H1 (cell line): ENCODE measurements at regions not wholly inside any gene's neighbourhood (a gene's known extent, or its start where the extent isn't known, plus 50 kb on each side); places are given as distances from the start of the nearest gene placed in this dataset.

Source experiments
- CTCF ChIA-PET: fragments of 300-600 bp; sonication (Branson Sonifier 250); formaldehyde crosslinking; loops from one replicate; lab custom pipeline; 2021; ENCODE audit not compliant: partially characterized antibody; lab: Charles Lee
- POLR2A ChIA-PET: fragments of 300-600 bp; sonication (Branson Sonifier 250); formaldehyde crosslinking; loops from one replicate; lab custom pipeline; 2021; ENCODE audit warnings: inconsistent platforms; ENCODE audit not compliant: partially characterized antibody; lab: Charles Lee
- DNase-seq, 2 experiments: peaks; one replicate each; pipeline versions ENCODE4 v3.0.0 to v3.0.0-alpha.2; 2010 to 2022; ENCODE audit warnings: low spot score in 2 of 2, low read depth in 1 of 2, mixed read lengths in 1 of 2
- FAIRE-seq: peaks from 2 replicates; lab custom pipeline; 2011; peaks lifted over from hg19 to GRCh38; lab: Jason Lieb, UNC
- H2AFZ ChIP-seq: 2 replicates; pipeline ENCODE4 v1.8.1; 2012; ENCODE audit warnings: low read length, inconsistent platforms
- H2AK5ac ChIP-seq: 2 replicates; pipeline ENCODE4 v1.6.1; 2013; ENCODE audit warnings: low read depth, low read length
- H2BK120ac ChIP-seq: replicated peaks from 2 replicates; pipeline ENCODE3; 2013; ENCODE audit warnings: low read depth, low read length, inconsistent platforms
- H2BK12ac ChIP-seq: 2 replicates; pipeline ENCODE4 v1.6.1; 2013; ENCODE audit warnings: low read depth, low read length
- H2BK15ac ChIP-seq: 2 replicates; pipeline ENCODE4 v1.6.1; 2013; ENCODE audit warnings: low read length
- H2BK20ac ChIP-seq: 2 replicates; pipeline ENCODE4 v1.6.1; 2013; ENCODE audit warnings: low read length
- H2BK5ac ChIP-seq: 2 replicates; pipeline ENCODE4 v1.6.1; 2013; ENCODE audit warnings: low read depth, low read length
- H3K14ac ChIP-seq: 2 replicates; pipeline ENCODE4 v1.6.1; 2013; ENCODE audit warnings: inconsistent platforms; ENCODE audit not compliant: insufficient read length
- H3K18ac ChIP-seq: 2 replicates; pipeline ENCODE4 v1.6.1; 2013; ENCODE audit warnings: low read length; ENCODE audit errors: extremely low read depth
- H3K23ac ChIP-seq: 2 replicates; pipeline ENCODE4 v1.6.1; 2013; ENCODE audit warnings: inconsistent platforms; ENCODE audit not compliant: insufficient read length
- H3K23me2 ChIP-seq: 2 replicates; pipeline ENCODE4 v1.6.1; 2013; ENCODE audit warnings: low read depth, low read length
- H3K27ac ChIP-seq: 2 replicates; pipeline ENCODE4 v1.6.1; 2011; ENCODE audit warnings: low read depth, low read length, inconsistent platforms
- H3K27me3 ChIP-seq, 4 experiments: replicated peaks in 1 of 4; 1 replicate in 1 of 4; 2 replicates in 3 of 4; pipeline versions ENCODE4 v1.6.1 to v1.8.1; 2011 to 2013; ENCODE audit warnings: low read length in 3 of 4, mild to moderate bottlenecking in 3 of 4, inconsistent platforms in 2 of 4, mixed read lengths in 2 of 4, moderate library complexity in 1 of 4; ENCODE audit not compliant: control insufficient read depth in 3 of 4, insufficient read depth in 3 of 4; ENCODE audit errors: extremely low read depth in 1 of 4
- H3K36me3 ChIP-seq, 4 experiments: 2 replicates each; pipeline versions ENCODE4 v1.6.1 to v1.8.1; 2011 to 2013; ENCODE audit warnings: mild to moderate bottlenecking in 4 of 4, low read length in 3 of 4, moderate library complexity in 2 of 4, control low read depth in 1 of 4, inconsistent platforms in 1 of 4; ENCODE audit not compliant: insufficient read depth in 4 of 4, control insufficient read depth in 2 of 4
- H3K4ac ChIP-seq: replicated peaks from 2 replicates; pipeline ENCODE3; 2013; ENCODE audit warnings: low read length, low read depth, mixed read lengths, inconsistent platforms; ENCODE audit not compliant: insufficient read length
- H3K4me1 ChIP-seq, 4 experiments: replicated peaks in 1 of 4; 1 replicate in 1 of 4; 2 replicates in 3 of 4; pipeline versions ENCODE4 v1.6.1 to v1.8.1; 2011 to 2013; ENCODE audit warnings: low read length in 3 of 4, inconsistent platforms in 2 of 4, mixed read lengths in 1 of 4; ENCODE audit not compliant: insufficient read depth in 4 of 4, control insufficient read depth in 3 of 4
- H3K4me2 ChIP-seq, 2 experiments: 2 replicates each; pipeline versions ENCODE4 v1.6.1 to v1.8.1; 2011 to 2013; ENCODE audit warnings: low read depth in 2 of 2, low read length in 2 of 2, control low read depth in 1 of 2, inconsistent platforms in 1 of 2, mild to moderate bottlenecking in 1 of 2; ENCODE audit not compliant: insufficient read depth in 1 of 2
- H3K4me3 ChIP-seq, 4 experiments: fragments of 200-600, 300-600 bp in 1 of 4; sonication (generic), shearing (Covaris generic), sonication (Bioruptor Twin) in 1 of 4; 2 replicates each; pipeline versions ENCODE4 v1.5.1 to v1.8.1; 2011 to 2016; ENCODE audit warnings: low read length in 4 of 4, low read depth in 3 of 4, control low read depth in 2 of 4, inconsistent platforms in 2 of 4, mild to moderate bottlenecking in 2 of 4, mixed read lengths in 1 of 4, moderate library complexity in 1 of 4; ENCODE audit not compliant: insufficient read depth in 2 of 4; ENCODE audit errors: extremely low read depth in 1 of 4
- H3K56ac ChIP-seq: replicated peaks from 2 replicates; pipeline ENCODE3; 2013; ENCODE audit warnings: low read depth, mild to moderate bottlenecking, mixed read lengths, low read length, inconsistent platforms; ENCODE audit not compliant: insufficient read length
- H3K79me1 ChIP-seq: 2 replicates; pipeline ENCODE4 v1.6.1; 2013; ENCODE audit warnings: low read depth, low read length, control low read depth
- H3K79me2 ChIP-seq, 2 experiments: 2 replicates each; pipeline versions ENCODE4 v1.6.1 to v1.8.1; 2012 to 2013; ENCODE audit warnings: low read length in 2 of 2, mild to moderate bottlenecking in 2 of 2, inconsistent platforms in 1 of 2; ENCODE audit not compliant: insufficient read depth in 2 of 2, control insufficient read depth in 1 of 2
- H3K9ac ChIP-seq, 4 experiments: replicated peaks in 1 of 4; 1 replicate in 1 of 4; 2 replicates in 3 of 4; pipeline versions ENCODE4 v1.6.1 to v1.8.1; 2011 to 2013; ENCODE audit warnings: low read depth in 3 of 4, low read length in 3 of 4, control low read depth in 2 of 4, mild to moderate bottlenecking in 2 of 4, moderate library complexity in 2 of 4, inconsistent platforms in 1 of 4; ENCODE audit errors: extremely low read depth in 1 of 4
- H3K9me3 ChIP-seq, 2 experiments: 2 replicates each; pipeline versions ENCODE4 v1.6.1 to v1.8.1; 2012 to 2013; ENCODE audit warnings: mild to moderate bottlenecking in 2 of 2, moderate library complexity in 2 of 2, control low read depth in 1 of 2, inconsistent platforms in 1 of 2, low read depth in 1 of 2, low read length in 1 of 2, mixed read lengths in 1 of 2; ENCODE audit not compliant: insufficient read depth in 2 of 2
- H4K20me1 ChIP-seq, 2 experiments: replicated peaks in 1 of 2; 2 replicates each; pipeline versions ENCODE3 to v1.8.1; 2011 to 2013; ENCODE audit warnings: inconsistent platforms in 2 of 2, low read length in 2 of 2, mild to moderate bottlenecking in 1 of 2; ENCODE audit not compliant: insufficient read depth in 2 of 2, control insufficient read depth in 1 of 2
- H4K5ac ChIP-seq: 2 replicates; pipeline ENCODE4 v1.6.1; 2013; ENCODE audit warnings: low read length, low read depth, mixed read lengths, inconsistent platforms; ENCODE audit not compliant: insufficient read length
- H4K8ac ChIP-seq: 2 replicates; pipeline ENCODE4 v1.8.0; 2013; ENCODE audit warnings: mild to moderate bottlenecking, moderate library complexity, low read length, inconsistent platforms; ENCODE audit not compliant: insufficient read depth; ENCODE audit errors: extremely low read depth
- H4K91ac ChIP-seq: replicated peaks from 2 replicates; pipeline ENCODE3; 2013; ENCODE audit warnings: low read length, mixed read lengths, inconsistent platforms; ENCODE audit not compliant: insufficient read length
- ASH2L ChIP-seq: fragments of 200-600, 300-600 bp; sonication (generic); IDR thresholded peaks from one replicate; pipeline ENCODE4 v1.7.1; 2017; ENCODE audit warnings: low read length
- JUND ChIP-seq: IDR thresholded peaks from 2 replicates; pipeline ENCODE4 v1.6.1; 2011; ENCODE audit warnings: mild to moderate bottlenecking, improper control_type of control experiment, low read length
- WGBS, 2 experiments: shearing (Covaris generic) in 1 of 2; methylation state at CpG; one replicate each; pipeline versions ENCODE4 v1.1.6 to v1.1.7; 2013 to 2015; ENCODE audit warnings: low lambda C conversion rate in 2 of 2, mixed read lengths in 2 of 2, inconsistent platforms in 1 of 2, low coverage in 1 of 2, missing lambda C conversion rate in 1 of 2; ENCODE audit not compliant: insufficient replicate concordance in 2 of 2, insufficient coverage in 1 of 2, insufficient read length in 1 of 2; ENCODE audit errors: extremely low coverage in 1 of 2, missing lambda C conversion rate in 1 of 2; 5-methylcytosine and 5-hydroxymethylcytosine counted together

- DNase-seq = no peak
- no peak overlapping the region for H3K4me2 ChIP-seq
- H4K5ac ChIP-seq = no peak overlapping the region
Observed at GRCh38 chr11:11733246-11733747, 108.5 kb upstream of the USP47 start.

More at GRCh38 chr11:11733246-11733747, 108.5 kb upstream of the USP47 start:
- Histone ChIP-seq H2BK15ac (no peak overlapping the region), H2AFZ (no peak overlapping the region), H2BK5ac (no peak overlapping the region), H4K20me1 (no peaks in the 10 kb centered on the region), H2BK20ac (no peak overlapping the region), H3K4me3 (no peak overlapping the region), H3K79me2 (no peaks in the 10 kb centered on the region), H3K56ac (no peak overlapping the region), H3K23ac (no peak overlapping the region), H3K79me1 (no peaks in the 10 kb centered on the region), H3K27me3 (peaks cover 0 to 1% (median 0%) of the 10 kb centered on the region in 4 experiments; a peak in 2 of 7 replicates), H3K18ac (no peak overlapping the region), H3K9me3 (no peaks in the 10 kb centered on the region), H3K23me2 (no peaks in the 10 kb centered on the region; the same call in 1 of the 2 replicates), H4K8ac (no peak overlapping the region), H2BK12ac (no peak overlapping the region), H2BK120ac (no peak overlapping the region), H3K4ac (no peak overlapping the region), H3K14ac (no peak overlapping the region), H4K91ac (no peak overlapping the region), H3K4me1 (peaks cover 2 to 6% (median 5%) of the 10 kb centered on the region in 4 experiments; a peak in 5 of 7 replicates), H2AK5ac (no peak overlapping the region), H3K9ac (no peak overlapping the region), H3K36me3 (no peaks in the 10 kb centered on the region), H3K27ac (no peak overlapping the region)
- TF ChIP-seq JUND = no peak
- no peak for TF ChIP-seq ASH2L
- 84% methylated on average over 8 of the region's 8 CpGs; no CpG with 5 or more reads in 1 of the 2 experiments for WGBS, 2 experiments
- CTCF ChIA-PET = interaction anchor here (0.9 to 2.7 kb wide), 3 partner anchors 10 to 54 kb away, joined by 3 to 11 read pairs (median 9); no protein-coding TSS in a partner anchor
- POLR2A ChIA-PET = no interaction called here
- no peak for FAIRE-seq
